Large intestine (tissue), 3 donors: ENCODE measurements at regions not wholly inside any gene's neighbourhood (a gene's known extent, or its start where the extent isn't known, plus 50 kb on each side); places are given as distances from the start of the nearest gene placed in this dataset.
"Not testable (repeated sequence)": the region's sequence is repeated elsewhere in the genome, so short reads cannot be mapped to it uniquely, and the experiment has no call there.

Source experiments
- DNase-seq, 2 donors: peaks; one replicate each; pipeline versions ENCODE4 v3.0.0 to v3.0.0-alpha.2; 2013
- H3K27ac ChIP-seq: one replicate; pipeline ENCODE4 v1.5.1; 2013; ENCODE audit warnings: low read length
- H3K27me3 ChIP-seq: 2 replicates; pipeline ENCODE4 v1.6.1; 2013; ENCODE audit warnings: low read length; ENCODE audit not compliant: control insufficient read depth, insufficient read depth
- H3K36me3 ChIP-seq: 2 replicates; pipeline ENCODE4 v1.6.1; 2013; ENCODE audit warnings: low read length; ENCODE audit not compliant: control insufficient read depth, insufficient read depth
- H3K4me1 ChIP-seq: one replicate; pipeline ENCODE4 v1.6.1; 2013; ENCODE audit warnings: low read length; ENCODE audit not compliant: control insufficient read depth, insufficient read depth
- H3K4me3 ChIP-seq: one replicate; pipeline ENCODE4 v1.5.1; 2013; ENCODE audit warnings: low read length
- H3K9me3 ChIP-seq: one replicate; pipeline ENCODE4 v1.6.1; 2013; ENCODE audit warnings: mild to moderate bottlenecking, low read depth, low read length, moderate library complexity; ENCODE audit not compliant: control insufficient read depth
- WGBS: methylation state at CpG from one replicate; pipeline ENCODE4 v1.1.5; 2013; ENCODE audit warnings: low lambda C conversion rate; ENCODE audit not compliant: insufficient coverage; 5-methylcytosine and 5-hydroxymethylcytosine counted together

- no peaks in the 10 kb centered on the region for H3K4me1 ChIP-seq
- WGBS: 67% methylated on average over 4 of the region's 6 CpGs
- no peak overlapping the region for H3K4me3 ChIP-seq
- H3K27me3 ChIP-seq: peaks cover 15% of the 10 kb centered on the region
- DNase-seq: no peak
- no peak overlapping the region for H3K27ac ChIP-seq
- H3K9me3 ChIP-seq: no peaks in the 10 kb centered on the region
- H3K36me3 ChIP-seq: no peaks in the 10 kb centered on the region
Observed at GRCh38 chr18:34495506-34495905, 214.6 kb upstream of the DTNA start.

- Histone ChIP-seq H3K36me3 (no peaks in the 10 kb centered on the region), H3K4me3 (no peak overlapping the region), H3K27me3 (no peaks in the 10 kb centered on the region), H3K4me1 (no peaks in the 10 kb centered on the region), H3K9me3 (no peaks in the 10 kb centered on the region), H3K27ac (no peak overlapping the region)
- no peak for DNase-seq
- no CpG with 5 or more reads among the region's 4 CpGs for WGBS
Observed at GRCh38 chr18:34501553-34501952, 208.5 kb upstream of the DTNA start.

- WGBS: no CpG with 5 or more reads among the region's 1 CpG
- DNase-seq: no peak
- H3K4me1 ChIP-seq: no peaks in the 10 kb centered on the region
- H3K9me3 ChIP-seq: no peaks in the 10 kb centered on the region
- H3K27me3 ChIP-seq: no peaks in the 10 kb centered on the region
- no peak overlapping the region for H3K27ac ChIP-seq
- no peak overlapping the region for H3K4me3 ChIP-seq
- H3K36me3 ChIP-seq: no peaks in the 10 kb centered on the region
Observed at GRCh38 chr18:34506198-34506597, 203.9 kb upstream of the DTNA start.

GRCh38 chr18:34509163-34509562 is 200.9 kb upstream of the DTNA start:
- DNase-seq: no peak
- H3K27me3 ChIP-seq: no peaks in the 10 kb centered on the region
- H3K27ac ChIP-seq: no peak overlapping the region
- H3K9me3 ChIP-seq: no peaks in the 10 kb centered on the region
- WGBS: 100% methylated on average over 1 of the region's 1 CpG
- H3K4me1 ChIP-seq: no peaks in the 10 kb centered on the region
- no peaks in the 10 kb centered on the region for H3K36me3 ChIP-seq
- no peak overlapping the region for H3K4me3 ChIP-seq

GRCh38 chr18:34509879-34510586 is 200.1 kb upstream of the DTNA start:
- 98% methylated on average over 7 of the region's 7 CpGs for WGBS
- no peaks in the 10 kb centered on the region for H3K4me1 ChIP-seq
- no peaks in the 10 kb centered on the region for H3K27me3 ChIP-seq
- no peak overlapping the region for H3K27ac ChIP-seq
- no peak overlapping the region for H3K4me3 ChIP-seq
- no peaks in the 10 kb centered on the region for H3K36me3 ChIP-seq
- DNase-seq: no peak
- H3K9me3 ChIP-seq: no peaks in the 10 kb centered on the region

GRCh38 chr18:34510926-34511325 is 199.2 kb upstream of the DTNA start:
- Histone ChIP-seq H3K27me3 (no peaks in the 10 kb centered on the region), H3K27ac (no peak overlapping the region), H3K36me3 (no peaks in the 10 kb centered on the region), H3K4me1 (no peaks in the 10 kb centered on the region), H3K4me3 (no peak overlapping the region), H3K9me3 (no peaks in the 10 kb centered on the region)
- no CpG with 5 or more reads among the region's 1 CpG for WGBS
- no peak for DNase-seq

- no peak overlapping the region for H3K4me3 ChIP-seq
- DNase-seq: no peak
- no peaks in the 10 kb centered on the region for H3K27me3 ChIP-seq
- no peaks in the 10 kb centered on the region for H3K9me3 ChIP-seq
- H3K36me3 ChIP-seq: no peaks in the 10 kb centered on the region
- H3K27ac ChIP-seq: no peak overlapping the region
- no peaks in the 10 kb centered on the region for H3K4me1 ChIP-seq
Observed at GRCh38 chr18:34511435-34511834, 198.7 kb upstream of the DTNA start.

- Histone ChIP-seq H3K27ac (no peak overlapping the region), H3K36me3 (no peaks in the 10 kb centered on the region), H3K4me3 (no peak overlapping the region), H3K9me3 (no peaks in the 10 kb centered on the region), H3K27me3 (no peaks in the 10 kb centered on the region), H3K4me1 (no peaks in the 10 kb centered on the region)
- DNase-seq: no peak
Observed at GRCh38 chr18:34511879-34512278, 198.2 kb upstream of the DTNA start.

GRCh38 chr18:34514238-34514637 is 195.9 kb upstream of the DTNA start:
- Histone ChIP-seq H3K36me3 (no peaks in the 10 kb centered on the region), H3K27ac (no peak overlapping the region), H3K27me3 (no peaks in the 10 kb centered on the region), H3K4me1 (no peaks in the 10 kb centered on the region), H3K4me3 (no peak overlapping the region), H3K9me3 (no peaks in the 10 kb centered on the region)
- no CpG with 5 or more reads among the region's 1 CpG for WGBS
- DNase-seq: no peak

GRCh38 chr18:34514957-34515356 is 195.1 kb upstream of the DTNA start:
- H3K4me1 ChIP-seq: no peaks in the 10 kb centered on the region
- 80% methylated on average over 1 of the region's 1 CpG for whole genome bisulfite sequencing
- H3K4me3 ChIP-seq: no peak overlapping the region
- no peaks in the 10 kb centered on the region for H3K27me3 ChIP-seq
- H3K36me3 ChIP-seq: no peaks in the 10 kb centered on the region
- no peaks in the 10 kb centered on the region for H3K9me3 ChIP-seq
- no peak overlapping the region for H3K27ac ChIP-seq
- DNase-seq: no peak

GRCh38 chr18:34516355-34516754 is 193.7 kb upstream of the DTNA start:
- H3K27me3 ChIP-seq, H3K4me1 ChIP-seq, H3K36me3 ChIP-seq, H3K9me3 ChIP-seq, DNase-seq, H3K4me3 ChIP-seq, H3K27ac ChIP-seq: not testable (repeated sequence)
- no CpG with 5 or more reads among the region's 9 CpGs for WGBS
